Colonic mucosa (tissue), 4 donors: ENCODE measurements at regions not wholly inside any gene's neighbourhood (a gene's known extent, or its start where the extent isn't known, plus 50 kb on each side); places are given as distances from the start of the nearest gene placed in this dataset.

Source experiments
- DNase-seq: peaks from one replicate; pipeline ENCODE4 v3.0.0-alpha.2; 2020
- H3K27ac ChIP-seq: fragments of 200-600 bp; one replicate; pipeline ENCODE4 v1.8.0; 2021
- H3K27me3 ChIP-seq: fragments of 200-600 bp; one replicate; pipeline ENCODE4 v1.8.0; 2021
- H3K36me3 ChIP-seq: fragments of 200-600 bp; one replicate; pipeline ENCODE4 v1.8.0; 2021
- H3K4me1 ChIP-seq: fragments of 200-600 bp; one replicate; pipeline ENCODE4 v1.8.0; 2021; ENCODE audit warnings: mild to moderate bottlenecking
- H3K4me3 ChIP-seq: fragments of 200-600 bp; one replicate; pipeline ENCODE4 v1.8.0; 2021
- H3K9ac ChIP-seq, 2 donors: one replicate each; pipeline ENCODE4 v1.7.0; 2013; ENCODE audit warnings: control low read depth in 2 of 2, low read depth in 2 of 2, low read length in 2 of 2
- H3K9me3 ChIP-seq: fragments of 200-600 bp; one replicate; pipeline ENCODE4 v1.8.0; 2021
- CTCF ChIP-seq: fragments of 200-600 bp; IDR thresholded peaks from one replicate; pipeline ENCODE4 v1.8.0; 2022; ENCODE audit warnings: antibody characterized with exemption, mild to moderate bottlenecking
- intact Hi-C: fragments of 100-400 bp; cut with DNase I; formaldehyde crosslinking; loops from one replicate; pipeline ENCODE4 v1.14.1; 2022
- donor health status: healthy.
- donor health status: DM: no; HTN: no; CAD: no.
- donor health status: DM: no; HTN: no; CAD: no.

GRCh38 chr14:75374911-75375310 lies 52.9 kb upstream of the JDP2 start:
- Histone ChIP-seq H3K9me3 (no peaks in the 10 kb centered on the region), H3K4me1 (no peaks in the 10 kb centered on the region), H3K27ac (no peak overlapping the region), H3K36me3 (no peaks in the 10 kb centered on the region), H3K9ac (no peak overlapping the region), H3K27me3 (no peaks in the 10 kb centered on the region), H3K4me3 (no peak overlapping the region)
- intact Hi-C loops, result no loop called here
- TF ChIP-seq CTCF, result no peak
- no peak for DNase-seq

GRCh38 chr14:75375983-75376382 lies 51.8 kb upstream of the JDP2 start:
- no peak for DNase-seq
- intact Hi-C loops, result no loop called here
- Histone ChIP-seq H3K36me3 (no peaks in the 10 kb centered on the region), H3K27me3 (no peaks in the 10 kb centered on the region), H3K9ac (no peak overlapping the region), H3K4me1 (no peaks in the 10 kb centered on the region), H3K4me3 (no peak overlapping the region), H3K9me3 (no peaks in the 10 kb centered on the region), H3K27ac (no peak overlapping the region)
- TF ChIP-seq CTCF, result no peak
